ENCODE measurements at regions not wholly inside any gene's neighbourhood (a gene's known extent, or its start where the extent isn't known, plus 50 kb on each side); places are given as distances from the start of the nearest gene placed in this dataset.

GRCh38 chr4:138595731-138596460, 353.7 kb upstream of the SLC7A11 start:
- no peak for FAIRE-seq
- Histone ChIP-seq H3K9me3 (replicated peaks; ENCODE audit: control insufficient read depth, insufficient read depth, low read length) (no peaks in the 10 kb centered on the region), H3K36me3 (ENCODE audit: control insufficient read depth in 2 of 2, extremely low read depth in 1 of 2, insufficient read depth in 2 of 2, low read length in 2 of 2) (no peaks in the 10 kb centered on the region), H3K4me3 (replicated peaks in 1 of 3; ENCODE audit: insufficient read depth in 1 of 3, low read depth in 1 of 3, low read length in 3 of 3) (no peak overlapping the region), H3K4me2 (ENCODE audit: insufficient read depth, low read length) (no peak overlapping the region), H3K27me3 (ENCODE audit: control insufficient read depth in 2 of 2, insufficient read depth in 2 of 2, low read length in 2 of 2) (peaks cover 0 to 19% of the 10 kb centered on the region in 2 experiments), H2AFZ (ENCODE audit: low read depth, low read length) (no peak overlapping the region), H3K9me1 (replicated peaks; ENCODE audit: control insufficient read depth, extremely low read depth, insufficient read depth, low read length) (no peaks in the 10 kb centered on the region), H3K9ac (replicated peaks; ENCODE audit: extremely low read depth, insufficient read depth, low read length) (no peak overlapping the region), H3K79me2 (ENCODE audit: control insufficient read depth, insufficient read depth, low read length) (no peaks in the 10 kb centered on the region), H3K27ac (ENCODE audit: insufficient read depth, low read depth, low read length) (no peak overlapping the region), H4K20me1 (replicated peaks; ENCODE audit: control insufficient read depth, extremely low read depth, insufficient read depth, low read length) (no peaks in the 10 kb centered on the region), H3K4me1 (ENCODE audit: control insufficient read depth, extremely low read depth, insufficient read depth, low read length) (no peaks in the 10 kb centered on the region)
- peak; percentile 7 for DNase-seq (ENCODE audit: low read depth, low spot score)
- no TSS peak for BruUV-seq (replicated peaks)
- dilution Hi-C loops (cut with MboI; ENCODE audit: extremely low pct_ligation_motif_present, low sequenced_read_pairs) (no loop called here), intact Hi-C loops (cut with micrococcal nuclease) (no loop called here)
- TF ChIP-seq MYC (IDR thresholded peaks at IDR 0.05; ENCODE audit: low read depth, low read length) = no peak
- TF ChIP-seq, protein P1, sequence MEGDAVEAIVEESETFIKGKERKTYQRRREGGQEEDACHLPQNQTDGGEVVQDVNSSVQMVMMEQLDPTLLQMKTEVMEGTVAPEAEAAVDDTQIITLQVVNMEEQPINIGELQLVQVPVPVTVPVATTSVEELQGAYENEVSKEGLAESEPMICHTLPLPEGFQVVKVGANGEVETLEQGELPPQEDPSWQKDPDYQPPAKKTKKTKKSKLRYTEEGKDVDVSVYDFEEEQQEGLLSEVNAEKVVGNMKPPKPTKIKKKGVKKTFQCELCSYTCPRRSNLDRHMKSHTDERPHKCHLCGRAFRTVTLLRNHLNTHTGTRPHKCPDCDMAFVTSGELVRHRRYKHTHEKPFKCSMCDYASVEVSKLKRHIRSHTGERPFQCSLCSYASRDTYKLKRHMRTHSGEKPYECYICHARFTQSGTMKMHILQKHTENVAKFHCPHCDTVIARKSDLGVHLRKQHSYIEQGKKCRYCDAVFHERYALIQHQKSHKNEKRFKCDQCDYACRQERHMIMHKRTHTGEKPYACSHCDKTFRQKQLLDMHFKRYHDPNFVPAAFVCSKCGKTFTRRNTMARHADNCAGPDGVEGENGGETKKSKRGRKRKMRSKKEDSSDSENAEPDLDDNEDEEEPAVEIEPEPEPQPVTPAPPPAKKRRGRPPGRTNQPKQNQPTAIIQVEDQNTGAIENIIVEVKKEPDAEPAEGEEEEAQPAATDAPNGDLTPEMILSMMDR (IDR thresholded peaks at IDR 0.05; ENCODE audit: extremely low read depth in 1 of 2, insufficient read depth in 1 of 2, low read depth in 1 of 2, low read length in 2 of 2) = no peak
- no peak for TF ChIP-seq JUN (IDR thresholded peaks at IDR 0.05; ENCODE audit: borderline replicate concordance, insufficient read depth, insufficient read length, low read depth)
- no peak for TF ChIP-seq GATA2 (IDR thresholded peaks at IDR 0.05; ENCODE audit: insufficient read depth, insufficient read length, low read depth, low read length)
- no peak for TF ChIP-seq FOS (IDR thresholded peaks at IDR 0.05; ENCODE audit: borderline replicate concordance, insufficient read depth, low read length)
- TF ChIP-seq POLR2AphosphoS5 (IDR thresholded peaks at IDR 0.05; ENCODE audit: insufficient read depth, low read depth, low read length) = no peak
- no peak for TF ChIP-seq EZH2 (IDR thresholded peaks at IDR 0.05; ENCODE audit: borderline replicate concordance, low read depth, low read length, severe bottlenecking)
- TF ChIP-seq MAX (IDR thresholded peaks at IDR 0.05; ENCODE audit: insufficient read depth, insufficient read length) = no peak
- TF ChIP-seq POLR2A (IDR thresholded peaks at IDR 0.05; ENCODE audit: low read depth, low read length) = no peak
- ChIA-PET CTCF (no interaction called here), POLR2A (no interaction called here)
